GM12878 (cell line): ENCODE measurements at regions not wholly inside any gene's neighbourhood (a gene's known extent, or its start where the extent isn't known, plus 50 kb on each side); places are given as distances from the start of the nearest gene placed in this dataset.

Experiments
- CBX3 ChIP-seq: fragments of 200-600 bp; sonication (generic); IDR thresholded peaks from 2 replicates; pipeline ENCODE4 v1.6.1; 2016; ENCODE audit warnings: low read depth, borderline replicate concordance
- CTCF ChIP-seq, 3 experiments: IDR thresholded peaks in 2 of 3; conservative IDR thresholded peaks in 1 of 3; 2 replicates each; pipeline ENCODE4 v1.5.1; 2011; ENCODE audit warnings: low read depth in 3 of 3, low read length in 3 of 3, mild to moderate bottlenecking in 3 of 3, control low read depth in 2 of 3, moderate library complexity in 2 of 3, inconsistent platforms in 1 of 3, mixed read lengths in 1 of 3; ENCODE audit not compliant: control insufficient read depth in 2 of 3, insufficient read depth in 1 of 3; ENCODE audit errors: extremely low read depth in 1 of 3
- EZH2 ChIP-seq: IDR thresholded peaks from 2 replicates; pipeline ENCODE4 v1.6.1; 2012; ENCODE audit warnings: low read depth, mild to moderate bottlenecking, control low read depth, inconsistent platforms, low read length, borderline replicate concordance; ENCODE audit not compliant: control insufficient read depth
- NR2C1 ChIP-seq: fragments of 450-650 bp; IDR thresholded peaks from 2 replicates; pipeline ENCODE4 v1.6.1; 2017; ENCODE audit warnings: antibody characterized with exemption, mild to moderate bottlenecking, moderate library complexity
- POLR2A ChIP-seq: IDR thresholded peaks from 2 replicates; pipeline ENCODE4 v1.6.1; 2011; ENCODE audit warnings: low read depth, mild to moderate bottlenecking, low read length
- POLR2AphosphoS2 ChIP-seq: IDR thresholded peaks from 2 replicates; pipeline ENCODE4 v1.6.1; 2011; ENCODE audit warnings: low read depth, mild to moderate bottlenecking, low read length, improper control_type of control experiment, moderate library complexity
- SRF ChIP-seq, 2 experiments: IDR thresholded peaks; 2 replicates each; pipeline ENCODE4 v1.6.1; 2011; ENCODE audit warnings: low read depth in 2 of 2, low read length in 2 of 2, mild to moderate bottlenecking in 1 of 2, moderate library complexity in 1 of 2
- YY1 ChIP-seq: IDR thresholded peaks from 2 replicates; pipeline ENCODE4 v1.6.1; 2011; ENCODE audit warnings: low read depth, mild to moderate bottlenecking, low read length
- TF ChIP-seq, protein P1 (sequence below): IDR thresholded peaks from 2 replicates; pipeline ENCODE4 v1.6.1; 2012; ENCODE audit warnings: mild to moderate bottlenecking, low read depth, low read length
- TF ChIP-seq, protein P2 (sequence below): IDR thresholded peaks from 2 replicates; pipeline ENCODE4 v1.6.1; 2011; ENCODE audit warnings: low read depth, low read length, improper control_type of control experiment, borderline replicate concordance

- no peak for TF ChIP-seq POLR2AphosphoS2
- no peak for TF ChIP-seq NR2C1
- no peak for TF ChIP-seq EZH2
- no peak for TF ChIP-seq SRF (IDR thresholded peaks at IDR 0.05; ENCODE audit: low read depth in 2 of 2, low read length in 2 of 2)
- TF ChIP-seq, protein P1, sequence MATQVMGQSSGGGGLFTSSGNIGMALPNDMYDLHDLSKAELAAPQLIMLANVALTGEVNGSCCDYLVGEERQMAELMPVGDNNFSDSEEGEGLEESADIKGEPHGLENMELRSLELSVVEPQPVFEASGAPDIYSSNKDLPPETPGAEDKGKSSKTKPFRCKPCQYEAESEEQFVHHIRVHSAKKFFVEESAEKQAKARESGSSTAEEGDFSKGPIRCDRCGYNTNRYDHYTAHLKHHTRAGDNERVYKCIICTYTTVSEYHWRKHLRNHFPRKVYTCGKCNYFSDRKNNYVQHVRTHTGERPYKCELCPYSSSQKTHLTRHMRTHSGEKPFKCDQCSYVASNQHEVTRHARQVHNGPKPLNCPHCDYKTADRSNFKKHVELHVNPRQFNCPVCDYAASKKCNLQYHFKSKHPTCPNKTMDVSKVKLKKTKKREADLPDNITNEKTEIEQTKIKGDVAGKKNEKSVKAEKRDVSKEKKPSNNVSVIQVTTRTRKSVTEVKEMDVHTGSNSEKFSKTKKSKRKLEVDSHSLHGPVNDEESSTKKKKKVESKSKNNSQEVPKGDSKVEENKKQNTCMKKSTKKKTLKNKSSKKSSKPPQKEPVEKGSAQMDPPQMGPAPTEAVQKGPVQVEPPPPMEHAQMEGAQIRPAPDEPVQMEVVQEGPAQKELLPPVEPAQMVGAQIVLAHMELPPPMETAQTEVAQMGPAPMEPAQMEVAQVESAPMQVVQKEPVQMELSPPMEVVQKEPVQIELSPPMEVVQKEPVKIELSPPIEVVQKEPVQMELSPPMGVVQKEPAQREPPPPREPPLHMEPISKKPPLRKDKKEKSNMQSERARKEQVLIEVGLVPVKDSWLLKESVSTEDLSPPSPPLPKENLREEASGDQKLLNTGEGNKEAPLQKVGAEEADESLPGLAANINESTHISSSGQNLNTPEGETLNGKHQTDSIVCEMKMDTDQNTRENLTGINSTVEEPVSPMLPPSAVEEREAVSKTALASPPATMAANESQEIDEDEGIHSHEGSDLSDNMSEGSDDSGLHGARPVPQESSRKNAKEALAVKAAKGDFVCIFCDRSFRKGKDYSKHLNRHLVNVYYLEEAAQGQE = no peak
- no peak for TF ChIP-seq YY1
- TF ChIP-seq CBX3 = no peak
- TF ChIP-seq, protein P2, sequence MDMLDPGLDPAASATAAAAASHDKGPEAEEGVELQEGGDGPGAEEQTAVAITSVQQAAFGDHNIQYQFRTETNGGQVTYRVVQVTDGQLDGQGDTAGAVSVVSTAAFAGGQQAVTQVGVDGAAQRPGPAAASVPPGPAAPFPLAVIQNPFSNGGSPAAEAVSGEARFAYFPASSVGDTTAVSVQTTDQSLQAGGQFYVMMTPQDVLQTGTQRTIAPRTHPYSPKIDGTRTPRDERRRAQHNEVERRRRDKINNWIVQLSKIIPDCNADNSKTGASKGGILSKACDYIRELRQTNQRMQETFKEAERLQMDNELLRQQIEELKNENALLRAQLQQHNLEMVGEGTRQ = no peak
- TF ChIP-seq CTCF (IDR thresholded peaks at IDR 0.05 in 2 of 3, conservative IDR thresholded peaks at IDR 0.05 in 1 of 3; ENCODE audit: control insufficient read depth in 2 of 3, extremely low read depth in 1 of 3, insufficient read depth in 1 of 3, low read depth in 3 of 3, low read length in 3 of 3) = no peak
- no peak for TF ChIP-seq POLR2A
Observed at GRCh38 chr6:164010441-164011103, 596.1 kb downstream of the QKI start.
